ENCODE measurements at regions not wholly inside any gene's neighbourhood (a gene's known extent, or its start where the extent isn't known, plus 50 kb on each side); places are given as distances from the start of the nearest gene placed in this dataset.

DNA sequence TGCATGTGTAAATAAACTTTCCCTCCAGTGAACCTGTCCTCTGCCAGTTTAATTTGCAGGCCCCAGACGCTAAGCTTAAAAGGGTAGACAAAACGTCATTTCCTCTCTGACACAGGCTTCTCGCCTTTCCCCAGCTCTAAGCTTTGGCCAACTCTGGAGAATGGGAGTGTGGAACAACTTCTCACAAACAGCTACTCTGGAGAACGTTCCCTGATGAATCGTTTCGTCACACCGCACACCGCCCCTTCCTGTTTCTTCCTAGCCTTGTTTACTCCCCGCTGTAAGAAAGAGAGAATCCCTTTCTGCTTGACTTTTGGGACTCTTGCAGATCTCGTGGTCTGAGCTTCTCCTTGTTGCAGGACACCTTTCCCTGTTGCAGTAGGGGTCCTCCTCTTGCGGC, 564.2 kb downstream of the TCERG1L start:
- TF ChIP-seq, protein P1, sequence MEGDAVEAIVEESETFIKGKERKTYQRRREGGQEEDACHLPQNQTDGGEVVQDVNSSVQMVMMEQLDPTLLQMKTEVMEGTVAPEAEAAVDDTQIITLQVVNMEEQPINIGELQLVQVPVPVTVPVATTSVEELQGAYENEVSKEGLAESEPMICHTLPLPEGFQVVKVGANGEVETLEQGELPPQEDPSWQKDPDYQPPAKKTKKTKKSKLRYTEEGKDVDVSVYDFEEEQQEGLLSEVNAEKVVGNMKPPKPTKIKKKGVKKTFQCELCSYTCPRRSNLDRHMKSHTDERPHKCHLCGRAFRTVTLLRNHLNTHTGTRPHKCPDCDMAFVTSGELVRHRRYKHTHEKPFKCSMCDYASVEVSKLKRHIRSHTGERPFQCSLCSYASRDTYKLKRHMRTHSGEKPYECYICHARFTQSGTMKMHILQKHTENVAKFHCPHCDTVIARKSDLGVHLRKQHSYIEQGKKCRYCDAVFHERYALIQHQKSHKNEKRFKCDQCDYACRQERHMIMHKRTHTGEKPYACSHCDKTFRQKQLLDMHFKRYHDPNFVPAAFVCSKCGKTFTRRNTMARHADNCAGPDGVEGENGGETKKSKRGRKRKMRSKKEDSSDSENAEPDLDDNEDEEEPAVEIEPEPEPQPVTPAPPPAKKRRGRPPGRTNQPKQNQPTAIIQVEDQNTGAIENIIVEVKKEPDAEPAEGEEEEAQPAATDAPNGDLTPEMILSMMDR (IDR thresholded peaks at IDR 0.05 in 4 of 5, conservative IDR thresholded peaks at IDR 0.05 in 1 of 5) = no peak
- TF ChIP-seq POLR2A (IDR thresholded peaks at IDR 0.05) = no peak
